ENCODE measurements at regions not wholly inside any gene's neighbourhood (a gene's known extent, or its start where the extent isn't known, plus 50 kb on each side); places are given as distances from the start of the nearest gene placed in this dataset.

DNA sequence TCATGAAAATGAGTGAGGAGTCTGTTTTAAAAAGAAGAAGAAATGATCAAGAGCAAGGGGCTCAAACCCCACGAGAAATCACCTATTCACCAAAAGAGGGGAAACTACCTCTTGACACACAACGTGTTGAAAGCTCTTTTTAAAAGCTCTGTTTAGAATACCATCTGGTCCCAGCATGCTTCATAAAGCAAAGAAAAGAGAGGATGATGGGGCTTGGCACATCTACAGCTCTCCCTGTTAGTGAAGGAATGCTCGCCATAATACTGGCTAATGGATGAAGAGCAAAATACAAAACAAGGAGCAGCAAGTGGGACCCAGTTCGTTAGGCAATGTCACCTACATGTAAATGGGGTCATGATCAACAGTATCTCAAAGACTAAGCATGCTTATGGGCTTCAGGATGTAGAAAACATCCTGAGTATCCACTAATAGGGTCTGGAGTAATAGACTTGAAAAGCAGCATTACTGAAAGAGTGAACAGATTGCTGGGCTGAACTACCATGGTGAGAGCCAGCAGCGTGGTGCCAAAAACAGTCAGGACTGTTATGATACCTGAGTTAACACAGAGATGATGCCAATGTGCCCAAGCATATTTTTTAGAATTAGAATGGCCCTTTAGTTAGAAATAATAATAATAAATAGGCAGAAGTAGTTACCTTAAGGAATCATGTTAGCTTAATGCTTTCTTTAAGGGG lies 159.7 kb upstream of the POU1F1 start:
- no peak for TF ChIP-seq EZH2 (IDR thresholded peaks at IDR 0.05; ENCODE audit: borderline replicate concordance, low read depth, low read length, severe bottlenecking)
- TF ChIP-seq, protein P1, sequence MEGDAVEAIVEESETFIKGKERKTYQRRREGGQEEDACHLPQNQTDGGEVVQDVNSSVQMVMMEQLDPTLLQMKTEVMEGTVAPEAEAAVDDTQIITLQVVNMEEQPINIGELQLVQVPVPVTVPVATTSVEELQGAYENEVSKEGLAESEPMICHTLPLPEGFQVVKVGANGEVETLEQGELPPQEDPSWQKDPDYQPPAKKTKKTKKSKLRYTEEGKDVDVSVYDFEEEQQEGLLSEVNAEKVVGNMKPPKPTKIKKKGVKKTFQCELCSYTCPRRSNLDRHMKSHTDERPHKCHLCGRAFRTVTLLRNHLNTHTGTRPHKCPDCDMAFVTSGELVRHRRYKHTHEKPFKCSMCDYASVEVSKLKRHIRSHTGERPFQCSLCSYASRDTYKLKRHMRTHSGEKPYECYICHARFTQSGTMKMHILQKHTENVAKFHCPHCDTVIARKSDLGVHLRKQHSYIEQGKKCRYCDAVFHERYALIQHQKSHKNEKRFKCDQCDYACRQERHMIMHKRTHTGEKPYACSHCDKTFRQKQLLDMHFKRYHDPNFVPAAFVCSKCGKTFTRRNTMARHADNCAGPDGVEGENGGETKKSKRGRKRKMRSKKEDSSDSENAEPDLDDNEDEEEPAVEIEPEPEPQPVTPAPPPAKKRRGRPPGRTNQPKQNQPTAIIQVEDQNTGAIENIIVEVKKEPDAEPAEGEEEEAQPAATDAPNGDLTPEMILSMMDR (IDR thresholded peaks at IDR 0.05; ENCODE audit: borderline replicate concordance, extremely low read depth, low read length, poor library complexity, severe bottlenecking): no peak

All from DND-41 (cell line).